ENCODE measurements at regions not wholly inside any gene's neighbourhood (a gene's known extent, or its start where the extent isn't known, plus 50 kb on each side); places are given as distances from the start of the nearest gene placed in this dataset.

DNA sequence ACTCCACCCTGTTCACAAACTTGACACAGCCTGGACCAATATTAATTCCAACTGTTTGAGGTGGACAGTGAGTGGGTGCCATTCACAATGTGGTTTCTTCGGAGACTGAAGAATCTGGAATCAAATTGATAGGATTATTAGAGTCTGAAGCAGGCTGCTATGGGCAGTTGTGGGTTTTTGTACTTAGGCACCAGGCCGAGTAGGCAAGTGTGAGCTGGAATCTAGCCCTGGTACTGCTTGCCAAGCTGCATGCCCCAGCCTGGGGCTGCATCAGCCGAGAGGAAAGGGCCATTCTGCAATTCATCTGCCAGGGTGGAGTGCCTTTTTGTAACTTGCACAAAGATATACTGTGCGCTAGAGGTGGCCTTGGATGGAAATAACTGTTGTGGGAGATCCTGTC, 654.7 kb upstream of the FANCL start:
- no peak overlapping the region for H3K27ac Mint-ChIP-seq
- H3K27me3 Mint-ChIP-seq: no peaks in the 10 kb centered on the region
- no peaks in the 10 kb centered on the region for H3K9me3 Mint-ChIP-seq
- H3K36me3 Mint-ChIP-seq (ENCODE audit: low read depth): no peaks in the 10 kb centered on the region
- H3K4me1 Mint-ChIP-seq (ENCODE audit: low read depth): no peaks in the 10 kb centered on the region
- H3K4me3 Mint-ChIP-seq: no peak overlapping the region

DNA sequence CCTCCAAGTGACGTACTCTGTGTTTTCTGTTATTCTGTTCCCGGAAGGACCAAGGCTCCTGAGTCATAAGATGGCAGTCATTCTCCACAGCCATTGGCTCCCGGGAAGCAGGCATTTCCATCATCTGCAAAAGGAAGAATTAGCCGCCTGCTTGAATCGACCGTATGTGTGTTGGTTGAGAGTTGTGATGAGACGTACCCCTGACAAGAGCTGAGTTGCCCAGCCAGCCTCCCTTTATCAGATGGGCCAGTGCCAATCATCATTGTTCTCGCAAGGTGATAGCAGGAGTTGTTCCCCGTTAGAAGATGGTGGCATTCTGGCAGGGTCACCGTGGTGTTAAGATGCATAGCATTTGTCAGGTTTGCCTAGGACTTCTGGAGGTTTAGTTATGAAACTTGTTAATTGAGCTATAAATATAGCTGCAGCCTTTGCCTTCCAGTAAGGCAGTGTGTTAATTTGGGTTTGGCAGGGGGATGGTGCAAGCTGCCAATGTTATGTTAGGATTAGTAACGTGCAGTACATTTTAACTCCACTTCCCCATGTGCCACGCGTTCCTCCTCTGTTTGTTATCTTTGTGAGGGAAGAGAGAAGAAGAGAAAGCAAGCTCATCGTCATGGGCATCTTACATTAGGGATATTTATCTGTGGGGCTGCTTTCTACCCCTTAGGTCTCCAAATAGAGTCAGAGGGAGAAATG, 652.7 kb upstream of the FANCL start:
- Mint-ChIP-seq H3K4me1 (ENCODE audit: low read depth) (no peaks in the 10 kb centered on the region), H3K27me3 (no peaks in the 10 kb centered on the region), H3K27ac (no peak overlapping the region), H3K36me3 (ENCODE audit: low read depth) (no peaks in the 10 kb centered on the region), H3K9me3 (no peaks in the 10 kb centered on the region), H3K4me3 (no peak overlapping the region)

DNA sequence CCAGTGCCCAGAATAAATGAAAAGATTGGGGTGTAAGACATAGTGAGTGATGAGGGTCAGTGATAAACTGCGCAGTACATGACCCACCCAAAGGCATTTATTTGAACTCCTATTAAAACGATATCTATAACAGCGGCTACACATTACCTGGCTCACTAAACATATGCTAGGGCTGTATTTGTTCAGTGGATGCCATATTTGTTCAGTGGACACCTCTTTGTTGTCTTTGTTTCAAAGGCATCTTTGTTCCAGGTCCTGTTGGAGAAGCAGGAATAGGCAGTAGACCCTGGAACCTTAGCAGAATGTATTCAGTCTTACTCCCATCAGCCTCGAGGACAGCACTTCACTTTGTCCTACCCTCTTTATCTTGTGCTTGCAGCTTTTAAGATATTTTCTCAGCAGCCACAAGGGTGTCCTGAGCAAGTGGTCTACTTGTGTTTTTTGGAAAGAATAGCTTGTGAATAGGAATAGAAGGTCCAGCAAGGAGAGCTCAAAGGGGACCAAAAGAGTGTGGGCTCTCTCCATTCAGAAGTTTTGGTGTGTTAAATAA, 650.8 kb upstream of the FANCL start:
- Mint-ChIP-seq H3K4me3 (no peak overlapping the region), H3K27me3 (no peaks in the 10 kb centered on the region), H3K36me3 (ENCODE audit: low read depth) (no peaks in the 10 kb centered on the region), H3K9me3 (no peaks in the 10 kb centered on the region), H3K4me1 (ENCODE audit: low read depth) (no peaks in the 10 kb centered on the region), H3K27ac (no peak overlapping the region)

DNA sequence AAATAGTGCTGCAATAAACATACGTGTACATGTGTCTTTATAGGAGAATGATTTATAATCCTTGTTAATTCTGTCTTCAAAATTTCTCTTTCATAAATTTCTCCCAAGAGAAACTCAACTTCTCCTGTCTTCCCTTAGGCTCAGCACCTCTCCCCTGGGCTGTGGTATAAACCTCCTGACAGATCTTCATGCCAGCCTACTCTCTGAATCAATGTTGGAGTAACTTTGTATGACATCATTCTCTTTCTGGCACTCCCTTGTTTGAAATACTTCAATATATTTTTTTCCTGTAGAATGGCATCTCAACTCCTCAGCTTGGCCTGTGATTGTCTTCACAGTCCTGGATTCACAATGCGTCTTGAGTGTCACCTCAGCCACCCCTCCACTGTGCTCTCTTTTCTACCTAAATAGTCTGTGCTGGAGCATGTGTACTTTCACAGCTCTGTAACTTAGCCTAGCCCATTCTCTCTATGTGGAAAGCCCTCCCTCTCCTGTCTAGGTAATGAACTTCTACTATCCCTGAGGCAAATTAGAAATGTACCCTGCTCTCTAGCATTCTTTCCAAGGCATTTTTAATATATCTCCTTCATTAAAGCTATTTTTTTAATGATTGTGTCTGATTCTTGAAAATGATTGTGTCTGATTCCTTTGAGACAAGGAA, 649.9 kb upstream of the FANCL start:
- Mint-ChIP-seq H3K9me3 (no peaks in the 10 kb centered on the region), H3K27me3 (no peaks in the 10 kb centered on the region)

DNA sequence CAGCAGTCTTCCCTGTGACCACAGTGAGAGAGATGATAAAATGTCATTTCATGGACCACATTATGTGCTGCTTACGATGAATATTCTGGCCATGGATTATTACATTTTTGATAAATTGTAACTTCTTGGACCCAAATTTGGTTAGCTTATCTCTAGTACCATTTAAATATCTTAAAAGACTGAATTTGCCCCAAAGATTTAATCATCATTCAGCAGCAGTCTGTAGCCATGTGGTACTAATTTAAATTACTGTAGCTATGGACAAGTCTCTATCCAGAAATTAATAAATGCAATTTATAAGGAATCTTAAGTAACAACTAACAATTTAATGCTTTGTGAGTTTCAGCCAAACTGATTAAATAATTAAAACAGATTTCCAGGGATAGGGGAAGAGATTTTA, 644.9 kb upstream of the FANCL start:
- Mint-ChIP-seq H3K27me3 (no peaks in the 10 kb centered on the region), H3K4me1 (ENCODE audit: low read depth) (no peaks in the 10 kb centered on the region)

More for the DNA sequence above, 649.9 kb upstream of the FANCL start:
- Mint-ChIP-seq H3K36me3 (ENCODE audit: low read depth) (no peaks in the 10 kb centered on the region), H3K4me1 (ENCODE audit: low read depth) (no peaks in the 10 kb centered on the region), H3K4me3 (no peak overlapping the region), H3K27ac (no peak overlapping the region)

DNA sequence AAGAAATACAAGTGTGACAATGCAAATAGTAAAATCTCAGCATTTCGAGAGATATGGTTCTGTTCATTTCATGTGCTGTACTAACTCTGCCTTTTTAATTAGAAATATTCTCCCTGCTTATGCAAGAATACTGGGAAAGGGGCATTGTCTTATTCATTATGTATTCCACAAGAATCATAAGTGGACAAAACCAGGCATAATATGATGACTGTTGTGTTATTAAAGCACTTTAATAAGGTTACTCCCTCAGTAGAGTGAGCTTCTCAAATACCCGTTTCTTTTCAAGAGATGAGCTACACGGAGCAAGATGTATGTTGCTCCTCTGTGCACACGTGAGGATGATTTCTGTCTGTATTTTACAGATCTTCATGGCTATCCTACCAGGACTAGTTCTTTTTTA, 638.7 kb upstream of the FANCL start:
- no peaks in the 10 kb centered on the region for H3K9me3 Mint-ChIP-seq
- no peak overlapping the region for H3K4me3 Mint-ChIP-seq
- H3K4me1 Mint-ChIP-seq (ENCODE audit: low read depth): no peaks in the 10 kb centered on the region
- H3K27me3 Mint-ChIP-seq: no peaks in the 10 kb centered on the region
- H3K27ac Mint-ChIP-seq: no peak overlapping the region
- H3K36me3 Mint-ChIP-seq (ENCODE audit: low read depth): no peaks in the 10 kb centered on the region

More for the DNA sequence above, 644.9 kb upstream of the FANCL start:
- H3K27ac Mint-ChIP-seq: no peak overlapping the region
- no peak overlapping the region for H3K4me3 Mint-ChIP-seq
- H3K36me3 Mint-ChIP-seq (ENCODE audit: low read depth): no peaks in the 10 kb centered on the region
- H3K9me3 Mint-ChIP-seq: no peaks in the 10 kb centered on the region

DNA sequence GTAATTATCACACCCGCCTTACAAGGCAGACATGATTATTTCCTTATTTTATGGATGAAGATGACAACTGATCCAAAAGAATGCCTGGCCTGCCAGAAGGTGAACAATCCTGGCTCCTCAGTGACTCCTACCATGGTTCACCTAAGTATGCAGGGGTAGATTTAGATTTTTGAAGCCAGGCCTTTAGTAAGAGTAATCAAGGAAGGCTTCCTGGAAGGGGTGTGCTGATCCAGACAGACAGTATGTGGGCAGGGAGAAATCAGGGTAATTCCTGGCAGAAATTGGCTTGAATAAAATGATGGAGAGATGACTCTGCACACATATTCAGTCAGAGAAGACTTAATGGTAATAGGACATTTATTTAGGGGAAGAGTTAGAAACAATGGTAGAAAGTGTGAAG, 637.7 kb upstream of the FANCL start:
- H3K9me3 Mint-ChIP-seq: no peaks in the 10 kb centered on the region

DNA sequence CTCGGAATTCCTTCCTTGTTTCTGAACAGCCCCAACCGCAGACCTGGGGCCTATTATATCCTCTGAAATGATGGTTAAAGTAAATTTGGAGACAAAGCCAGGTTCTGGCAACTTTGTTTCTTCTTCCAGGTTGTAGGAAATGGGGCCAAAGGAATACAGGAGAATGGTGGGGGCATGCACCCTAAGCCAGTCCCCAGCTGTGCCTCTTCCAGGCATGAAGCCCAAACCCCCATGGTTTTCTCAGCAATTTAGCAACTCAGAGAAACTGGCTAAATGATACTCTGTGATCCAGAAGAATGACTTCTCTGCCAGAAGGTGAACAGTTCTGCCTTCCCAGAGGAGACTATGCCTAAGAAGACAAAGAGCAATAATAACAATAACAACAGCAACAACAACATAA, 635.0 kb upstream of the FANCL start:
- no peak overlapping the region for H3K27ac Mint-ChIP-seq

More for the DNA sequence above, 637.7 kb upstream of the FANCL start:
- Mint-ChIP-seq H3K4me3 (no peak overlapping the region), H3K27ac (no peak overlapping the region), H3K27me3 (no peaks in the 10 kb centered on the region), H3K4me1 (ENCODE audit: low read depth) (no peaks in the 10 kb centered on the region), H3K36me3 (ENCODE audit: low read depth) (no peaks in the 10 kb centered on the region)

DNA sequence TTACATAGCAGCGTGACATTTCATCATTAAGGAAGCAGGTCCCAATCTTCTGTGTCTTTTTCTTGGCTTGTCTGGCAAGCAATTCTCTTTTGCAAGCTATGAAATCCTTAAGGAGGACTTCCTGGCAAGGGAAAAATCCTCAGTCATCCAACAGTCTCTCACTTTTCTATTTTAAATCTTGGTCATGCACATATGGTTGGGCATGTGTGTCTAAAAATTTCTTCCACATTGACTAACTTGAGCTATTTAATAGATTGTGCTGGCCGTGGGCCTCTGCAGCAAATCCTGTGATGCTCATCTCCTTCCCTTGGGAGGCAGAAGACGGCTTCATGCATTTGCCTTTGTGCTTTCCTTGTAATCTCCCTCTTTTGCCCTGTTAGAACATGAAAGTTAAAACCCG, 634.3 kb upstream of the FANCL start:
- H3K27me3 Mint-ChIP-seq: no peaks in the 10 kb centered on the region
- no peaks in the 10 kb centered on the region for H3K9me3 Mint-ChIP-seq
- no peak overlapping the region for H3K27ac Mint-ChIP-seq
- no peak overlapping the region for H3K4me3 Mint-ChIP-seq
- no peaks in the 10 kb centered on the region for H3K4me1 Mint-ChIP-seq (ENCODE audit: low read depth)
- no peaks in the 10 kb centered on the region for H3K36me3 Mint-ChIP-seq (ENCODE audit: low read depth)

More for the DNA sequence above, 635.0 kb upstream of the FANCL start:
- Mint-ChIP-seq H3K9me3 (no peaks in the 10 kb centered on the region), H3K27me3 (no peaks in the 10 kb centered on the region), H3K4me1 (ENCODE audit: low read depth) (no peaks in the 10 kb centered on the region), H3K4me3 (no peak overlapping the region), H3K36me3 (ENCODE audit: low read depth) (no peaks in the 10 kb centered on the region)

DNA sequence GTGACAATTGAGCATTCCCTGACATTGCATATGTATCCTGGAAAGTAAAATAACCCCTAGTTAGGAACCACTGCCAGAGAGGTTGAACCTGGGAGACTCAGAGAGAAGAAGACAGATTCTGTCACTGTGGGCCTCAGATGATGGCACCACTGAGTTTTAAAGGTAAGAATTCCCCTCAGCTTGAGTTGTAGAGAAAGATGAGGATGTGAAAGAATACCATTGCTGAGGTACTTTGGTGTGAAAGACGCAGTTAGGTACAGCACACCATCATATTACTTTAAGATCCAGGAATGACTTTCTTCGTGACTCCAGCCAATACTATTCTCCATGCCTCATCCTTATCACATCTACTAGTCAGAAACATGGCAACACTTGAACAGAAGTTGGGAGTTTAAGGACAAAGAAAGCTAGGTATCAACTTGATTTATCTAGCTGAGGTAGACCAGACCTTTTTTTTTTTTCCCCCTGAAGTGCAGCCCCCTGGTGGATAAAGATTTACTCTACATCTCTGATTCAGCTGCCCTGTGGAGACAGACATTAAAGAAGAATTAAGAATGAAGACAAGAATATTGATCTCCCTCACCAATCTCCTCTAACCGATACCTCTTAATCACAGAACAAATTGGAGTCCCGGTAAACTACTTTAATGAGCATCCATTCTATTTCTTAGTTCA, 630.5 kb upstream of the FANCL start:
- no peak overlapping the region for H3K4me3 Mint-ChIP-seq
- H3K27me3 Mint-ChIP-seq: no peaks in the 10 kb centered on the region
- no peaks in the 10 kb centered on the region for H3K36me3 Mint-ChIP-seq (ENCODE audit: low read depth)
- no peak overlapping the region for H3K27ac Mint-ChIP-seq
- H3K4me1 Mint-ChIP-seq (ENCODE audit: low read depth): no peaks in the 10 kb centered on the region
- H3K9me3 Mint-ChIP-seq: no peaks in the 10 kb centered on the region

DNA sequence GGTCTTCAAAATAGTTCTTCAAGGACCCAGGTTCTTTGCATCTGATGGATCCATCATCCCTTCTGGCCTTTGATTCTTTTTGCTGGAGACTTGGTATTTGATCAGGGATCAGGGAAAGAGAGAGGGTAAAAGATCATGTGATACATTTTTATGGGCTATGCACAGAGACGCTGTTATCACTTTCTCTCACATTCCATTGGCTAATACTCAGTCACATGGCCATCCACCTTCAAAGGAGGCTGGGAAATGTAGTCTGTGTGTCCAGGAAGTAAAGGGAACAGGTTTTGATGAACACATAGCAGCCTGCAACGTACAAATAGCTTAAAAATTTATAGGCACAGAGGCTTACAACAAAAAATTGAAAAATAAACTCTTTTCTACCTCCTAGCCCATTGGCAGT, 629.6 kb upstream of the FANCL start:
- Mint-ChIP-seq H3K9me3 (no peaks in the 10 kb centered on the region), H3K4me1 (ENCODE audit: low read depth) (peaks cover 7% of the 10 kb centered on the region), H3K36me3 (ENCODE audit: low read depth) (no peaks in the 10 kb centered on the region), H3K27ac (no peak overlapping the region), H3K27me3 (no peaks in the 10 kb centered on the region), H3K4me3 (no peak overlapping the region)

DNA sequence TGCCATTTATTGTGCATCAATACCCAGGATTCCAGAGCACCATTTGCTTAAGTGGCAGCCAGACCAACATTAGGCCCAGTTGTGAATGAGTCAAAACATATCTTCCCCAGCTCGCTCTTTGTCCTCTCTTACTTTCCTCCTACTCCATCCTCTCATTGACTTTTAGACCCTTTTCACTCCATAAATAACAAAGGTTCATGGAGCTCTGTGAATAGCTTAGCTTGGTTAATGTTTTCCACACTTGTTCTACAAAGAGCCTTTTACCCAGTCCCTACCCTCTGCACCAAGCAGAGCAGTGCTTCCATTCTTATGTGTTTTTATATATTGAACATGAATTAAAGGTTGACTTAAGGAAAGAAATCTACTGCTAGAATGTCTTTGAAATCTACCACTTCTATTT, 625.8 kb upstream of the FANCL start:
- Mint-ChIP-seq H3K27ac (no peak overlapping the region), H3K4me1 (ENCODE audit: low read depth) (peaks cover 7% of the 10 kb centered on the region), H3K27me3 (no peaks in the 10 kb centered on the region), H3K9me3 (no peaks in the 10 kb centered on the region), H3K36me3 (ENCODE audit: low read depth) (no peaks in the 10 kb centered on the region), H3K4me3 (no peak overlapping the region)

DNA sequence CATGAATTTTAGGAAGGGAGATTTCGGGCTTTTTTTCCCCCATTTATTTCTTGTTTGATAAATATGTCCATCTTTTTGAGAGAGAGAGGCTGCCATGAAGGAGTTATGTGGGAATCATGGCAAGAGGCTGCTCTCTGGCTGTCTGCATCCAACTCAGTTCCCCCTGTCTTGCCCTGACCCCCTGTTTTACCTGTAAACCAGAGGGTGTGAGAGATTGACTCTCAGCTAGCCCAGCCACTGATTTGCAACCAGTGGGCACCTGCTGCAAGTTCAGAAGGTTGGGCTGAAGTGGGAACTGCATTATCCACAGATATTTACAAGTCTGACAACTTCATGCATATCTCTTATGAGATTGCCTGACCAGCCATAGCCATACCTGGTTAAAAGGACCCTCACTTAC, 625.4 kb upstream of the FANCL start:
- Mint-ChIP-seq H3K27me3 (no peaks in the 10 kb centered on the region), H3K27ac (no peak overlapping the region), H3K9me3 (no peaks in the 10 kb centered on the region), H3K4me3 (no peak overlapping the region), H3K36me3 (ENCODE audit: low read depth) (no peaks in the 10 kb centered on the region), H3K4me1 (ENCODE audit: low read depth) (peaks cover 7% of the 10 kb centered on the region)

DNA sequence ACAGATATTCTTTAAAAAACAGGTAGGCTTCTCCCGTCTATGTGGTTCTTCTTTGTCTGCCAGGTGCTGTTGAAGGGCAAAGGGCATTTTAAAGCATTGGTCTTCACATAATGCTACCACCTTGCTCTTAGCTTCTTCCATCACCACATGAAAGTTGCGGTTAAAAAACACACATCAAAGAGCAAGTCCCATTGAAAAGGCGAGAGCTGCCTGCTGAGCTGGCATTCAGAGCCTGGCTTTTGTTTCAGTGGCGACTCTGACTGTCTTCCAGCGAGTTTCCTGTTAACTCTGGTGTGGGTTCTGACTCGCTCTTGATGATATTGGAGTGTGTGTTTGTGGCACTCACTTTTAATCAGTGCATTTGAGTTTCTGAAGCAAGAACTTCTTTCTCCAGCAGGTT, 624.9 kb upstream of the FANCL start:
- no peak overlapping the region for H3K4me3 Mint-ChIP-seq
- peaks cover 7% of the 10 kb centered on the region for H3K4me1 Mint-ChIP-seq (ENCODE audit: low read depth)
- no peaks in the 10 kb centered on the region for H3K9me3 Mint-ChIP-seq
- H3K27ac Mint-ChIP-seq: no peak overlapping the region
- no peaks in the 10 kb centered on the region for H3K27me3 Mint-ChIP-seq
- H3K36me3 Mint-ChIP-seq (ENCODE audit: low read depth): no peaks in the 10 kb centered on the region

DNA sequence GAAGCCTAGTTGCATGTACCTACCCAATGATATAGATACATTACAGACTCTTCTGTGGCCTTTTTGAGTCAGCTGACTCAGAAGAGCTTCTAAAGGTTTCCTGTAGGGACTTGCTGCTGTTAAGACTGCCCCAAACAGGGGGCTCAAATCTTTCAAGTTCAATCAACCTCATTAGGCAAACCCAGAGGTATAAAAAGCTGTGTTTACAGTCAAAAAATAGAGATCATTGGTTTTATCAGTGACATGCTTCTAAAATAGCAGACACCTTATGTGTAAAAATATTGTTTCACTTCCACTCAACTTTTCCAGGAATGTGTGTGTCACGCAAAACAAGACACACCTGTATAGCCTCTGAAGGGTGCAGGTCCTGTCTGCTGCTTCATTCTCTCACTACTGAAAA, 624.3 kb upstream of the FANCL start:
- H3K9me3 Mint-ChIP-seq: no peaks in the 10 kb centered on the region
- no peak overlapping the region for H3K27ac Mint-ChIP-seq
- H3K4me1 Mint-ChIP-seq (ENCODE audit: low read depth): peaks cover 7% of the 10 kb centered on the region
- no peaks in the 10 kb centered on the region for H3K27me3 Mint-ChIP-seq
- H3K4me3 Mint-ChIP-seq: no peak overlapping the region
- no peaks in the 10 kb centered on the region for H3K36me3 Mint-ChIP-seq (ENCODE audit: low read depth)
